ENCODE measurements at regions not wholly inside any gene's neighbourhood (a gene's known extent, or its start where the extent isn't known, plus 50 kb on each side); places are given as distances from the start of the nearest gene placed in this dataset.

DNA sequence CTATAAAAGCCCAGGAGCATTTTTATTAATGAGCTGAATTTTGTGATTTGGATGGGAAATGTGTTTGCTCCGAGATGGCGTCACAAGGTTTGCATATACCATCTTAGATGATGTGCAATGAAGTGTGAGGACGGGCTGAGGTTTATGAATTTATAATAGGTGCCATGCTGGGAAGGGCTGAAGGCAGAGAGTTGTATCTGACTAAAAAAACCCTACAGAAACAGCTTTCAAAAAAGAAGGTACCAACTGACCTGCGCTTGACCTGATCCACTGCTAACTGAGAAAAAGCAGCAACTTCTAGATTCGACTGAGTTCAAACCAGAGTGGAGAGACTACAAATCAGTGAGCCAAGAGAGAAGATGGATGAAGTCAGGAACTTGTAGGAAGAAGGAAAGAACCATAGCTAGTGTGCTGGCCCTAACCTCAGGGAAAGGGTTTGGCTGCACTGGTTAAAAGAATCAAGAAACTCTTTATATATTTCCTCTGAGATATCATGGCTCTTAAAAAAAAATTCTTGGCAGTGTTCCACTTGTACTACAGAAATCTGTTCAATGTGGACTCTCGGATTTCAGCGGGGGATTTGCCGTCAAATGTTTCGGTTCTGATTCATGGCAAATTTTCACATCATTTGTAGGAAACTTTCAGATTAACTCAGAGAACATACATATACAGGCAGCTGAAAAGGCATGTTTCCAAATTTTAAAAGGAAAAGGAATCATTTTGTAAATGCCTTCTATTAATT, 56.5 kb upstream of the HDGFL1 start:
- intact Hi-C loops (cut with micrococcal nuclease) = no loop called here
- ChIA-PET CTCF (no interaction called here), RAD21 (ENCODE audit: low non-redundant PET in 1 of 2, low total read pairs in 2 of 2, uncharacterized antibody in 2 of 2, unreplicated experiment in 2 of 2) (no interaction called here), POLR2A (no interaction called here)
- DNase-seq (ENCODE audit: low read depth, low spot score) = no peak
- H3K4me3 ChIP-seq (replicated peaks in 1 of 2; ENCODE audit: low read depth in 1 of 2, low read length in 2 of 2) = no peak overlapping the region
- H3K27me3 ChIP-seq (ENCODE audit: insufficient read depth, low read length) = no peaks in the 10 kb centered on the region
- H4K20me1 ChIP-seq (ENCODE audit: insufficient read depth) = no peaks in the 10 kb centered on the region
- BruUV-seq (replicated peaks) = no TSS peak
- no peaks in the 10 kb centered on the region; a peak in 1 of 4 replicates for H3K9me3 ChIP-seq (ENCODE audit: control insufficient read depth in 1 of 2, insufficient read depth in 1 of 2, low read depth in 1 of 2, low read length in 2 of 2)
- no peak for ATAC-seq
- H3K36me3 ChIP-seq (ENCODE audit: control insufficient read depth in 1 of 2, insufficient read depth in 2 of 2, low read length in 2 of 2) = no peaks in the 10 kb centered on the region
- no peaks in the 10 kb centered on the region for H3K79me2 ChIP-seq (ENCODE audit: insufficient read depth, low read length)
- TF ChIP-seq, protein P1, sequence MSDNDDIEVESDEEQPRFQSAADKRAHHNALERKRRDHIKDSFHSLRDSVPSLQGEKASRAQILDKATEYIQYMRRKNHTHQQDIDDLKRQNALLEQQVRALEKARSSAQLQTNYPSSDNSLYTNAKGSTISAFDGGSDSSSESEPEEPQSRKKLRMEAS (IDR thresholded peaks at IDR 0.05) = no peak
- TF ChIP-seq FOSL1 (IDR thresholded peaks at IDR 0.05; ENCODE audit: low read depth) (no peak), ELF1 (IDR thresholded peaks at IDR 0.05; ENCODE audit: borderline replicate concordance, low read depth) (no peak), CBX3 (IDR thresholded peaks at IDR 0.05; ENCODE audit: low read depth) (no peak), SP1 (IDR thresholded peaks at IDR 0.05; ENCODE audit: low read depth) (no peak), YY1 (IDR thresholded peaks at IDR 0.05; ENCODE audit: extremely low read depth, insufficient replicate concordance, low read depth, low read length) (no peak)
- H3K9ac ChIP-seq (ENCODE audit: low read length) = no peak overlapping the region
- H3K27ac ChIP-seq (ENCODE audit: low read depth, low read length) = no peak overlapping the region
- no peaks in the 10 kb centered on the region for H3K4me1 ChIP-seq (ENCODE audit: control insufficient read depth in 1 of 2, insufficient read depth in 2 of 2, low read length in 2 of 2)
- H3K4me2 ChIP-seq (ENCODE audit: low read length) = no peak overlapping the region
- no peaks in the 10 kb centered on the region for H3K9me2 ChIP-seq (ENCODE audit: insufficient read depth)
- no peak overlapping the region for H2AFZ ChIP-seq (ENCODE audit: low read depth, low read length, poor library complexity, severe bottlenecking)

- no peak overlapping the region for H3K27ac ChIP-seq (ENCODE audit: low read depth, low read length)
- no peaks in the 10 kb centered on the region for H3K4me1 ChIP-seq (ENCODE audit: control insufficient read depth in 1 of 2, insufficient read depth in 2 of 2, low read length in 2 of 2)
- H3K4me2 ChIP-seq (ENCODE audit: low read length) = no peak overlapping the region
- ChIA-PET POLR2A (no interaction called here), CTCF (no interaction called here), RAD21 (ENCODE audit: low non-redundant PET in 1 of 2, low total read pairs in 2 of 2, uncharacterized antibody in 2 of 2, unreplicated experiment in 2 of 2) (no interaction called here)
- H3K9me2 ChIP-seq (ENCODE audit: insufficient read depth) = no peaks in the 10 kb centered on the region
- no peak overlapping the region for H2AFZ ChIP-seq (ENCODE audit: low read depth, low read length, poor library complexity, severe bottlenecking)
- no peaks in the 10 kb centered on the region for H3K36me3 ChIP-seq (ENCODE audit: control insufficient read depth in 1 of 2, insufficient read depth in 2 of 2, low read length in 2 of 2)
- H3K9me3 ChIP-seq (ENCODE audit: control insufficient read depth in 1 of 2, insufficient read depth in 1 of 2, low read depth in 1 of 2, low read length in 2 of 2) = no peaks in the 10 kb centered on the region; a peak in 1 of 4 replicates
- DNase-seq (ENCODE audit: low read depth, low spot score) (no peak), ATAC-seq (no peak)
- no peak for TF ChIP-seq ELF1 (IDR thresholded peaks at IDR 0.05; ENCODE audit: borderline replicate concordance, low read depth)
- no peak for TF ChIP-seq EZH2phosphoT487 (IDR thresholded peaks at IDR 0.05; ENCODE audit: borderline replicate concordance)
- no peak for TF ChIP-seq POLR2A (IDR thresholded peaks at IDR 0.05; ENCODE audit: borderline replicate concordance, extremely low read depth, insufficient read depth, insufficient read length)
- H3K9ac ChIP-seq (ENCODE audit: low read length) = no peak overlapping the region
- intact Hi-C loops (cut with micrococcal nuclease) = no loop called here
- no peaks in the 10 kb centered on the region for H3K79me2 ChIP-seq (ENCODE audit: insufficient read depth, low read length)
- no peaks in the 10 kb centered on the region for H3K27me3 ChIP-seq (ENCODE audit: insufficient read depth, low read length)
- H4K20me1 ChIP-seq (ENCODE audit: insufficient read depth) = no peaks in the 10 kb centered on the region
- H3K4me3 ChIP-seq (replicated peaks in 1 of 2; ENCODE audit: low read depth in 1 of 2, low read length in 2 of 2) = no peak overlapping the region
- no TSS peak for BruUV-seq (replicated peaks)
Measured at GRCh38 chr6:22513667-22514066, 55.7 kb upstream of the HDGFL1 start.

Data from HCT116 (cell line).